ENCODE measurements at regions not wholly inside any gene's neighbourhood (a gene's known extent, or its start where the extent isn't known, plus 50 kb on each side); places are given as distances from the start of the nearest gene placed in this dataset.

DNA sequence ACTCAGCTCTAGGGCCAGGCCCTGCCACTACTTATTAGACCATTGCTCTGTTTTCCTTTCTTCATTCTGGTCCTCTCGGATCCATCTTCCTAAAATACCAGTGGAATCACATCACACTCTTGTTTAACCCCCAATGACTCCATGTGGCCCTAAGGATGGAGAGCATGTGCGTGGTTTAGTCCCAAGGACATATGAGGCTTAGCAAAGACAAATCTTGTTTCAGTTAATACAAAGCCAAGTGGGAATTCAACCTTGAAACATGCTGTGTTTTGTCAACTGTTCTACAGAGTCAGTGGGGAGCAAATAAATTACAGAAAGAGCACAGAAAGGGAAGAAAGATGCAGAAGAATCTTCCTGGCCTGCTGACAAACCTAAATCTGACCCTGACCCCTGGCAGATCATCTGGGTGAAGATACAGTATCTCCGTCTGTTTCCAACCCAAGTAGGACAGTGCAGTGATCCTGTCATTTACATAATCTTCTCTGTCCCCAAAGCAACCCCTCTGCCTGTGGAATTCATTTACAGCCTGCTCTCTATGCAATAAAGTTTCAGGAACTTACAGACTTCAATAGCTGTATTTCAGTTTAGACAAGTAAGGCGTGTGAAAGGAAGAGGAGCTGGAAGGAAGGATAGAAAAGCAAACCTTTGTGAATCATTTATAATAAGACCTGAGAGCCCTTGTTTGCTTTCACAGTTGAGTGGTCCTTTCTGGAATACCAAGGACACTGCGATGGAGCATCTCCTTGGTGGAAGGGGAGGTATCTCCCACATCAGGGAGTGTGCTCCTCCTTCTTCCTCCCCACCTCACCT is 144.0 kb downstream of the THBS2 start:
- Histone ChIP-seq H3K9me3 (no peaks in the 10 kb centered on the region), H3K27ac (peak overlapping the region in 1 of 12 donors; percentile 27), H3K36me3 (no peaks in the 10 kb centered on the region), H3K4me1 (no peaks in the 10 kb centered on the region), H3K27me3 (no peaks in the 10 kb centered on the region), H3K4me3 (no peak overlapping the region)
- 64 to 75% (median 73%) methylated on average over 5 of the region's 5 CpGs for WGBS, 4 donors
- TF ChIP-seq, protein P1, sequence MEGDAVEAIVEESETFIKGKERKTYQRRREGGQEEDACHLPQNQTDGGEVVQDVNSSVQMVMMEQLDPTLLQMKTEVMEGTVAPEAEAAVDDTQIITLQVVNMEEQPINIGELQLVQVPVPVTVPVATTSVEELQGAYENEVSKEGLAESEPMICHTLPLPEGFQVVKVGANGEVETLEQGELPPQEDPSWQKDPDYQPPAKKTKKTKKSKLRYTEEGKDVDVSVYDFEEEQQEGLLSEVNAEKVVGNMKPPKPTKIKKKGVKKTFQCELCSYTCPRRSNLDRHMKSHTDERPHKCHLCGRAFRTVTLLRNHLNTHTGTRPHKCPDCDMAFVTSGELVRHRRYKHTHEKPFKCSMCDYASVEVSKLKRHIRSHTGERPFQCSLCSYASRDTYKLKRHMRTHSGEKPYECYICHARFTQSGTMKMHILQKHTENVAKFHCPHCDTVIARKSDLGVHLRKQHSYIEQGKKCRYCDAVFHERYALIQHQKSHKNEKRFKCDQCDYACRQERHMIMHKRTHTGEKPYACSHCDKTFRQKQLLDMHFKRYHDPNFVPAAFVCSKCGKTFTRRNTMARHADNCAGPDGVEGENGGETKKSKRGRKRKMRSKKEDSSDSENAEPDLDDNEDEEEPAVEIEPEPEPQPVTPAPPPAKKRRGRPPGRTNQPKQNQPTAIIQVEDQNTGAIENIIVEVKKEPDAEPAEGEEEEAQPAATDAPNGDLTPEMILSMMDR (IDR thresholded peaks at IDR 0.05) = no peak
- TF ChIP-seq POLR2A (IDR thresholded peaks at IDR 0.05) = no peak
- intact Hi-C loops (cut with DNase I) = no loop called here
- no peak for ATAC-seq
- no peak for DNase-seq

DNA sequence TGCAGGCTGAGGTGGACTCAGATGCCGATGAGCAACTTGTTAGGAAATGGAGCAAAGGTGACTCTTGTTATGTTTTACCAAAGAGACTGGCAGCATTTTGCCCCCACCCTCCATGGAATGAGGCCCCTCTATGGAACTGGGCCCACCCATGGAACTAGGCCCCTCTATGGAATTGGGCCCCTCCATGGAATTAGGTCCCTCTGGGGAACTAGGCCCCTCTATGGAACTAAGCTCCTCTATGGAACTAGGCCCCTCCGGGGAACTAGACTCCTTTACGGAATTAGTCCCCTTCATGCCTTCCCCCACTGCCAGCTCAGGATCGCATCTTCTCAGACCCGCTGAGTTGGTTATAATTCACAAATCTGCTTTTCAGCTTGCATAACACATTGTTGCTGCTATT is 144.9 kb downstream of the THBS2 start:
- Histone ChIP-seq H3K4me3 (no peak overlapping the region), H3K4me1 (no peaks in the 10 kb centered on the region), H3K27me3 (no peaks in the 10 kb centered on the region), H3K27ac (no peak overlapping the region), H3K36me3 (no peaks in the 10 kb centered on the region), H3K9me3 (no peaks in the 10 kb centered on the region)
- no peak for TF ChIP-seq POLR2A (IDR thresholded peaks at IDR 0.05)
- TF ChIP-seq, protein P1 (IDR thresholded peaks at IDR 0.05) = no peak
- intact Hi-C loops (cut with DNase I) = no loop called here
- ATAC-seq (no peak), DNase-seq (no peak)
- 95 to 100% (median 97%) methylated on average over 5 of the region's 5 CpGs for WGBS, 4 donors

DNA sequence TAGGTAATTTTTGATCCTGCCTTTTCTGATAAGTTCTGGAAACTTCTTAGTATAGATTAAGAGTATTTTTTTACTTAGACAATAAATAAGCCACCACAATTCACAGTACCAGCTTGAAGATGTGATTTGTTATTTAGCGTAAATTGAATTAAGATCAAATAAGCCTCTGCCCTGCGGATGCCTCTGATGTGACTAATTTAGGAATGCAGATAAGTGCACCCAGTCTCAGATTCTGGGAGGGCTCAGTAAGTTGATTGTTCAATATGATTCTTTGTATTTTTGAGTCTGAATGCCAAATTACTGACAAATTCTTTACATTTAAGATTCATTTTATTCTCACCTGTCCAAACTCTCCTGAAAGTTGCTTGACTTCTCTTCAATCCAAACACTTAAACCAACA is 147.5 kb downstream of the THBS2 start:
- Histone ChIP-seq H3K9me3 (peaks cover 0 to 4% (median 0%) of the 10 kb centered on the region in 12 donors), H3K4me1 (no peaks in the 10 kb centered on the region), H3K27me3 (peaks cover 0 to under 1% (median 0%) of the 10 kb centered on the region in 9 donors), H3K27ac (no peak overlapping the region), H3K36me3 (no peaks in the 10 kb centered on the region), H3K4me3 (no peak overlapping the region)
- DNase-seq = no peak
- no peak for TF ChIP-seq POLR2A (IDR thresholded peaks at IDR 0.05)
- TF ChIP-seq, protein P1 (IDR thresholded peaks at IDR 0.05) = no peak
- intact Hi-C loops (cut with DNase I) = no loop called here
- no peak for ATAC-seq
- 67 to 77% (median 73%) methylated on average over 2 of the region's 2 CpGs for WGBS, 4 donors

DNA sequence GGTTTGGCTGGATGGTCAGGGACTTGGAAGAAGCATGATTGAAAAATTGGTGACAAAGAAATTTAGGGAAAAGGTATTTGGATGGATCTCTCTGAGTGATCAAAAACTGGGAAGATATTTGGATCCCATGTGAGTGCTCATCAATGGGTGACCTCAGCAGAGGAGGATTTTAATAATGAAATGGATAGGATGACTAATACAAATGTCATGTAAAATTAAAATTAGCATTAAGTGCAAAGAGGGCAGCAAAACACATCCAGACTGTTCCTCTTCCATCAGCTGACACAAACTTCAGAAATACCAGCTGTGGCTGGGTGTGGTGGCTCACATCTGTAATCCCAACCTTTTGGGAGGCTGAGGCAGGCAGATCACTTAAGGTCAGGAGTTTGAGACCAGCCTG is 151.7 kb downstream of the THBS2 start:
- TF ChIP-seq, protein P1 (IDR thresholded peaks at IDR 0.05) = no peak
- no peak for TF ChIP-seq POLR2A (IDR thresholded peaks at IDR 0.05)
- no peak for ATAC-seq
- no peak overlapping the region for H3K4me3 ChIP-seq

More for the DNA sequence above, 151.7 kb downstream of the THBS2 start:
- Histone ChIP-seq H3K9me3 (peaks cover 0 to 4% (median 0%) of the 10 kb centered on the region in 12 donors), H3K4me1 (peaks cover 0 to 4% (median 0%) of the 10 kb centered on the region in 12 donors), H3K36me3 (no peaks in the 10 kb centered on the region), H3K27ac (no peak overlapping the region), H3K27me3 (peaks cover 0 to 14% (median 0%) of the 10 kb centered on the region in 9 donors)
- intact Hi-C loops (cut with DNase I) = no loop called here
- no peak for DNase-seq

Measured in heart left ventricle (tissue), 16 donors.